HEK293T (cell line): ENCODE measurements at regions not wholly inside any gene's neighbourhood (a gene's known extent, or its start where the extent isn't known, plus 50 kb on each side); places are given as distances from the start of the nearest gene placed in this dataset.

Experiments used
- ARNT ChIP-seq: fragments of 450-650 bp; IDR thresholded peaks from 2 replicates; pipeline ENCODE4 v1.6.1; 2017; ENCODE audit warnings: mild to moderate bottlenecking
- BHLHE40 ChIP-seq: fragments of 450-650 bp; IDR thresholded peaks from 2 replicates; pipeline ENCODE4 v1.6.1; 2016; ENCODE audit warnings: mild to moderate bottlenecking, moderate library complexity, borderline replicate concordance
- CTBP1 ChIP-seq: fragments of 450-650 bp; IDR thresholded peaks from 2 replicates; pipeline ENCODE4 v1.6.1; 2016; ENCODE audit warnings: borderline replicate concordance
- FOXA1 ChIP-seq: fragments of 450-650 bp; IDR thresholded peaks from 2 replicates; pipeline ENCODE4 v1.6.1; 2016; ENCODE audit warnings: mild to moderate bottlenecking
- PKNOX1 ChIP-seq: fragments of 450-650 bp; IDR thresholded peaks from 2 replicates; pipeline ENCODE4 v1.6.1; 2016
- SP1 ChIP-seq: fragments of 450-650 bp; IDR thresholded peaks from 2 replicates; pipeline ENCODE4 v1.6.1; 2017
- TARDBP ChIP-seq: fragments of 450-650 bp; IDR thresholded peaks from 2 replicates; pipeline ENCODE4 v1.6.1; 2016

GRCh38 chr2:107218208-107218607, 332.2 kb upstream of the ST6GAL2 start:
- no peak for TF ChIP-seq SP1
- no peak for TF ChIP-seq CTBP1
- no peak for TF ChIP-seq PKNOX1
- no peak for TF ChIP-seq BHLHE40
- TF ChIP-seq ARNT = no peak
- no peak for TF ChIP-seq FOXA1
- no peak for TF ChIP-seq TARDBP
